OCI-LY3 (cell line): ENCODE measurements at regions not wholly inside any gene's neighbourhood (a gene's known extent, or its start where the extent isn't known, plus 50 kb on each side); places are given as distances from the start of the nearest gene placed in this dataset.

Experiments used
- EZH2phosphoT487 ChIP-seq: fragments of 200-600 bp; shearing (Covaris generic); IDR thresholded peaks from 2 replicates; pipeline ENCODE4 v1.6.1; 2018; ENCODE audit warnings: antibody characterized with exemption, mixed run types, low read depth
- TF ChIP-seq, protein P1 (sequence below): fragments of 200-600, 300-600 bp; sonication (generic); IDR thresholded peaks from 2 replicates; pipeline ENCODE4 v1.5.1; 2014; ENCODE audit warnings: antibody characterized with exemption, low read length, low read depth

DNA sequence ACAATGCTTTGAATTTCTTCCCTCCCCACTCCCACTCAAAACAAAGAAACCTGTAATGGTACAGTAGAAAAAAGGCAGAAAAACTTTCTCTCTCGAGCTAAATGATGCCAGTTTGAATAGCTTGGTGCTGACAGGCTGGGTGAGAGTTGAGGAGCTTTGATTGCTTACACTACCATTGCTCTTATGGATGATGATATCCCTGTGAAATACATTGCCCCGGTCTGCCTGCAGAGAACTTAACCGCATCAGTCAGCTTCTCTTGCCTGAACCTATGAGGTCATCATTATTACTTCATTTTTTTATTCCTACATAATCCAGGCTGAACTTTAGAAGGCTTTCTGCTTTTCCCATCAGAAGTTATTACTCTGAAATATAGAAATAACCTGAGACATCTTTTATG, 69.3 kb downstream of the ISL1 start:
- TF ChIP-seq, protein P1, sequence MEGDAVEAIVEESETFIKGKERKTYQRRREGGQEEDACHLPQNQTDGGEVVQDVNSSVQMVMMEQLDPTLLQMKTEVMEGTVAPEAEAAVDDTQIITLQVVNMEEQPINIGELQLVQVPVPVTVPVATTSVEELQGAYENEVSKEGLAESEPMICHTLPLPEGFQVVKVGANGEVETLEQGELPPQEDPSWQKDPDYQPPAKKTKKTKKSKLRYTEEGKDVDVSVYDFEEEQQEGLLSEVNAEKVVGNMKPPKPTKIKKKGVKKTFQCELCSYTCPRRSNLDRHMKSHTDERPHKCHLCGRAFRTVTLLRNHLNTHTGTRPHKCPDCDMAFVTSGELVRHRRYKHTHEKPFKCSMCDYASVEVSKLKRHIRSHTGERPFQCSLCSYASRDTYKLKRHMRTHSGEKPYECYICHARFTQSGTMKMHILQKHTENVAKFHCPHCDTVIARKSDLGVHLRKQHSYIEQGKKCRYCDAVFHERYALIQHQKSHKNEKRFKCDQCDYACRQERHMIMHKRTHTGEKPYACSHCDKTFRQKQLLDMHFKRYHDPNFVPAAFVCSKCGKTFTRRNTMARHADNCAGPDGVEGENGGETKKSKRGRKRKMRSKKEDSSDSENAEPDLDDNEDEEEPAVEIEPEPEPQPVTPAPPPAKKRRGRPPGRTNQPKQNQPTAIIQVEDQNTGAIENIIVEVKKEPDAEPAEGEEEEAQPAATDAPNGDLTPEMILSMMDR = no peak
- TF ChIP-seq EZH2phosphoT487 = no peak
